Lower leg skin (tissue), 3 donors: ENCODE measurements at regions not wholly inside any gene's neighbourhood (a gene's known extent, or its start where the extent isn't known, plus 50 kb on each side); places are given as distances from the start of the nearest gene placed in this dataset.

Experiments used
- POLR2A ChIP-seq, 2 donors: fragments of 450-650 bp; IDR thresholded peaks; one replicate each; pipeline ENCODE4 v1.6.1; 2016 to 2017; ENCODE audit warnings: antibody characterized with exemption in 2 of 2, mild to moderate bottlenecking in 1 of 2, moderate library complexity in 1 of 2
- TF ChIP-seq, protein P1 (sequence below), 3 donors: fragments of 450-650 bp; IDR thresholded peaks; one replicate each; pipeline ENCODE4 v1.5.1; 2016; ENCODE audit warnings: antibody characterized with exemption in 3 of 3, mild to moderate bottlenecking in 3 of 3, moderate library complexity in 2 of 3

DNA sequence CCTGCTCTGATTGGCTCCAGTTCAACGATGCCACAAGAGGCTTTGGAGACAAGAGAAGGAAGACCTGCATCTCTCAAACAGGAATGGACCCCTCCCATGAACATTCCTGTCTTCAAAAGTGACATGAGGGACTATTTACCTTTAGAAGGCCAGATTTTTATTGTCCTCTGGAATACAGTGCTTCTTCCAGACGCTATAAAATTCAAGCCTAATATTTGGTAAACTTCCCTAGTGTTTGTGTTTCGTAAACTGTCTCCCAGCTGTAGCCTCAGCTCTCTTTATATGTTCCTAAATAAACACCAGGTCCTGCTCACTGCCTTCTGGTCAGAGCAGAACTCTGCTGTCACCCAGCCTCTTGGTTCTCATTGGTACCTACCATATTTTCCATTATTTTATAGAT lies 157.8 kb downstream of the CCDC34 start:
- TF ChIP-seq, protein P1, sequence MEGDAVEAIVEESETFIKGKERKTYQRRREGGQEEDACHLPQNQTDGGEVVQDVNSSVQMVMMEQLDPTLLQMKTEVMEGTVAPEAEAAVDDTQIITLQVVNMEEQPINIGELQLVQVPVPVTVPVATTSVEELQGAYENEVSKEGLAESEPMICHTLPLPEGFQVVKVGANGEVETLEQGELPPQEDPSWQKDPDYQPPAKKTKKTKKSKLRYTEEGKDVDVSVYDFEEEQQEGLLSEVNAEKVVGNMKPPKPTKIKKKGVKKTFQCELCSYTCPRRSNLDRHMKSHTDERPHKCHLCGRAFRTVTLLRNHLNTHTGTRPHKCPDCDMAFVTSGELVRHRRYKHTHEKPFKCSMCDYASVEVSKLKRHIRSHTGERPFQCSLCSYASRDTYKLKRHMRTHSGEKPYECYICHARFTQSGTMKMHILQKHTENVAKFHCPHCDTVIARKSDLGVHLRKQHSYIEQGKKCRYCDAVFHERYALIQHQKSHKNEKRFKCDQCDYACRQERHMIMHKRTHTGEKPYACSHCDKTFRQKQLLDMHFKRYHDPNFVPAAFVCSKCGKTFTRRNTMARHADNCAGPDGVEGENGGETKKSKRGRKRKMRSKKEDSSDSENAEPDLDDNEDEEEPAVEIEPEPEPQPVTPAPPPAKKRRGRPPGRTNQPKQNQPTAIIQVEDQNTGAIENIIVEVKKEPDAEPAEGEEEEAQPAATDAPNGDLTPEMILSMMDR (IDR thresholded peaks at IDR 0.05): no peak
- TF ChIP-seq POLR2A (IDR thresholded peaks at IDR 0.05): no peak
